ENCODE measurements at regions not wholly inside any gene's neighbourhood (a gene's known extent, or its start where the extent isn't known, plus 50 kb on each side); places are given as distances from the start of the nearest gene placed in this dataset.
"Not testable (repeated sequence)": the region's sequence is repeated elsewhere in the genome, so short reads cannot be mapped to it uniquely, and the experiment has no call there.

- Histone ChIP-seq H3K4me3 (no peak overlapping the region), H3K4me1 (no peaks in the 10 kb centered on the region), H3K27me3 (no peaks in the 10 kb centered on the region), H3K27ac (no peak overlapping the region), H3K9me3 (no peaks in the 10 kb centered on the region), H3K36me3 (no peaks in the 10 kb centered on the region)
- 67 to 80% methylated on average over 2 of the region's 2 CpGs for WGBS, 2 donors
- intact Hi-C loops (cut with DNase I), result no loop called here
- no peak for DNase-seq
- TF ChIP-seq POLR2A (IDR thresholded peaks at IDR 0.05) (no peak), CTCF (IDR thresholded peaks at IDR 0.05) (no peak)
Measured at GRCh38 chr4:134085496-134085895, 116.1 kb downstream of the PABPC4L start.

- DNase-seq; H3K4me3 ChIP-seq; H3K27ac ChIP-seq; H3K27me3 ChIP-seq; H3K4me1 ChIP-seq; H3K9me3 ChIP-seq; H3K36me3 ChIP-seq; intact Hi-C loops (cut with DNase I): not testable (repeated sequence)
- WGBS, 2 donors, result 96% methylated on average over 4 to 9 of the region's 15 CpGs
Measured at GRCh38 chr4:134079085-134079484, 122.5 kb downstream of the PABPC4L start.

- no peaks in the 10 kb centered on the region for H3K36me3 ChIP-seq
- H3K4me1 ChIP-seq, result no peaks in the 10 kb centered on the region
- no peak overlapping the region for H3K4me3 ChIP-seq
- H3K27me3 ChIP-seq, result no peaks in the 10 kb centered on the region
- WGBS, 2 donors, result 62 to 71% methylated on average over 11 of the region's 11 CpGs
- intact Hi-C loops (cut with DNase I), result no loop called here
- H3K27ac ChIP-seq, result no peak overlapping the region
- no peaks in the 10 kb centered on the region for H3K9me3 ChIP-seq
- TF ChIP-seq CTCF (IDR thresholded peaks at IDR 0.05), result no peak
- no peak for TF ChIP-seq POLR2A (IDR thresholded peaks at IDR 0.05)
- no peak for DNase-seq
Measured at GRCh38 chr4:134078230-134078914, 123.2 kb downstream of the PABPC4L start.

GRCh38 chr4:134073711-134074110 is 127.9 kb downstream of the PABPC4L start:
- no peak for TF ChIP-seq CTCF (IDR thresholded peaks at IDR 0.05)
- no peak for TF ChIP-seq POLR2A (IDR thresholded peaks at IDR 0.05)
- no peak overlapping the region for H3K27ac ChIP-seq
- no peaks in the 10 kb centered on the region for H3K4me1 ChIP-seq
- no peak overlapping the region for H3K4me3 ChIP-seq
- intact Hi-C loops (cut with DNase I), result no loop called here
- no peak for DNase-seq
- WGBS, 2 donors, result 25 to 70% methylated on average over 1 to 2 of the region's 2 CpGs
- H3K36me3 ChIP-seq, result no peaks in the 10 kb centered on the region
- H3K27me3 ChIP-seq, result no peaks in the 10 kb centered on the region
- no peaks in the 10 kb centered on the region for H3K9me3 ChIP-seq

GRCh38 chr4:134072137-134072536 is 129.5 kb downstream of the PABPC4L start:
- no peaks in the 10 kb centered on the region for H3K9me3 ChIP-seq
- intact Hi-C loops (cut with DNase I), result no loop called here
- no peak overlapping the region for H3K4me3 ChIP-seq
- H3K27ac ChIP-seq, result no peak overlapping the region
- TF ChIP-seq CTCF (IDR thresholded peaks at IDR 0.05) (no peak), POLR2A (IDR thresholded peaks at IDR 0.05) (no peak)
- H3K36me3 ChIP-seq, result no peaks in the 10 kb centered on the region
- H3K4me1 ChIP-seq, result no peaks in the 10 kb centered on the region
- DNase-seq, result no peak
- no peaks in the 10 kb centered on the region for H3K27me3 ChIP-seq

GRCh38 chr4:134070174-134070573 is 131.4 kb downstream of the PABPC4L start:
- no peaks in the 10 kb centered on the region for H3K36me3 ChIP-seq
- no peak for DNase-seq
- H3K27me3 ChIP-seq, result no peaks in the 10 kb centered on the region
- no peaks in the 10 kb centered on the region for H3K9me3 ChIP-seq
- intact Hi-C loops (cut with DNase I), result no loop called here
- no peak overlapping the region for H3K27ac ChIP-seq
- H3K4me1 ChIP-seq, result no peaks in the 10 kb centered on the region
- WGBS, 2 donors, result 100% methylated on average over 4 of the region's 6 CpGs
- no peak overlapping the region for H3K4me3 ChIP-seq
- TF ChIP-seq POLR2A (IDR thresholded peaks at IDR 0.05) (no peak), CTCF (IDR thresholded peaks at IDR 0.05) (no peak)
